ENCODE measurements at regions not wholly inside any gene's neighbourhood (a gene's known extent, or its start where the extent isn't known, plus 50 kb on each side); places are given as distances from the start of the nearest gene placed in this dataset.

DNA sequence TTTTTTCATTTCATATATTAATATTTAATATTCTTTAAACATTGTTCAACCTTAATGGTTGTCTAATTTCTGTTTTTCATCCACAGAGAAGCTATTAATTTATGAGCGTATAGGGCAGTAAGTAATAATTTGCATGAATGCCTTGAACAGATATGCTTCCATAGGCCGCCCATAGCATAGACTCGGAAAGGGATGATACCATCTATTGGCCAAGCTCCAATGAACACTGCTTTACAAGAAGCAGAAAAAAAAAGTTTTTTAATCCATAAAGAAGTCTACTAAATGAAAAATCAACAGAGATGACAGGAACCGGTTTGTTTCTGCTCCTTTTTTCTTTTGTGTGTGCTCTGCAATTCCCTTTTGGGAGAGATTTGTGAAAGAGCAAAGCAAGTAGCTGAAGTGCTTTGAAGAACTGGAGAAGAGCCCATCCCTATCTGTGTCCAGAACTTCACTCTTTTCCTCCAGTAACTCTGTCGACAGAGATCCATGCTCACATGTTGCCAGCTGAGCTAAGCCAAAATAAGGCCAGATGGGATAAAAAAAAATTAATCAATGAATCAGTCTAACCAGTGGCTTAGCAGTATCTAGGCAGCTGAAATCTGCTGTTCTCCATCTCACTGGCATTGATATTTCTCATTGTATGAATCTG, 215.9 kb upstream of the SOX21 start:
- Histone ChIP-seq H3K79me1 (ENCODE audit: low read depth, low read length) (peaks cover 1% of the 10 kb centered on the region), H2BK120ac (ENCODE audit: low read depth, low read length) (no peak overlapping the region), H2AK5ac (ENCODE audit: low read depth, low read length) (no peak overlapping the region), H3K4me1 (ENCODE audit: control insufficient read depth in 2 of 2, insufficient read depth in 1 of 2, low read depth in 1 of 2, low read length in 2 of 2) (no peaks in the 10 kb centered on the region), H3K18ac (ENCODE audit: low read length) (no peak overlapping the region), H3K4me3 (ENCODE audit: low read length in 2 of 2) (no peak overlapping the region), H3K27ac (replicated peaks; ENCODE audit: low read length) (no peak overlapping the region), H3K36me3 (replicated peaks in 1 of 2; ENCODE audit: control insufficient read depth in 2 of 2, insufficient read depth in 2 of 2, low read length in 2 of 2) (peaks cover 0 to under 1% of the 10 kb centered on the region in 2 donors), H3K4me2 (ENCODE audit: insufficient read depth, low read length, poor library complexity, severe bottlenecking) (no peak overlapping the region), H2BK15ac (ENCODE audit: low read length) (no peak overlapping the region), H2BK12ac (ENCODE audit: low read length) (no peak overlapping the region), H2AFZ (ENCODE audit: low read length) (no peak overlapping the region), H3K27me3 (ENCODE audit: control insufficient read depth in 3 of 3, insufficient read depth in 3 of 3, low read depth in 1 of 3, low read length in 3 of 3) (peaks cover 0 to 6% (median 0%) of the 10 kb centered on the region in 3 experiments), H3K4ac (ENCODE audit: low read length) (no peak overlapping the region), H3K9ac (ENCODE audit: low read depth, low read length, poor library complexity) (no peak overlapping the region), H3K23ac (ENCODE audit: low read depth, low read length, poor library complexity) (no peak overlapping the region), H4K91ac (ENCODE audit: low read depth, low read length, poor library complexity) (no peak overlapping the region), H3K9me3 (replicated peaks in 1 of 2; ENCODE audit: control insufficient read depth in 2 of 2, insufficient read depth in 1 of 2, low read depth in 1 of 2, low read length in 2 of 2) (peaks cover 1 to 7% of the 10 kb centered on the region in 2 donors), H3K14ac (ENCODE audit: low read length) (no peak overlapping the region), H2BK5ac (ENCODE audit: low read length) (no peak overlapping the region), H4K8ac (ENCODE audit: low read depth, low read length) (no peak overlapping the region)
- no CpG with 5 or more reads among the region's 5 CpGs for WGBS, 2 donors (ENCODE audit: extremely low coverage in 2 of 2, insufficient read length in 2 of 2, insufficient replicate concordance in 1 of 2)
- DNase-seq (ENCODE audit: low spot score), result no peak

DNA sequence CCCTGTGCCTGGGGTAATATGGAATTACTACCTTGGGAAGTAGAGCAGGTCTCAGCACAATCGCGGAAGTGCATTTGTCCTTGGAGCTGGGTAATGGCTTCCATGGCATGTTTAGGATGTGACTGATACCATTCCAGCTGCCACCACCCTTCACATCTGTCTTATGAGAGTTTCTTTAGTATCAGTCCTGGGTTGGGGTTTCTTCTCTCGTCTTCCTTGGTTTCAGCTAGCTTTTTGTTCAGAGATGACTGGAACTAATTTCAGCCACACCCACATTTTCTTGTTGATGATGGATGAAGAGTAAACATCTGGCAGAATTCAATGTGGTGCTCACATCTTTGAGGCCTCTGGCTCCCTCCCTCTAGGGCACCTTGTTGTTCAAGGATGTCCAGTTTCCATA, 212.9 kb upstream of the SOX21 start:
- no peak overlapping the region for H2BK120ac ChIP-seq (ENCODE audit: low read depth, low read length)
- H3K4me3 ChIP-seq (ENCODE audit: low read length in 2 of 2), result no peak overlapping the region
- no peak overlapping the region for H4K91ac ChIP-seq (ENCODE audit: low read depth, low read length, poor library complexity)
- no peak overlapping the region for H3K23ac ChIP-seq (ENCODE audit: low read depth, low read length, poor library complexity)
- H4K8ac ChIP-seq (ENCODE audit: low read depth, low read length), result no peak overlapping the region
- H2BK15ac ChIP-seq (ENCODE audit: low read length), result no peak overlapping the region
- H3K79me1 ChIP-seq (ENCODE audit: low read depth, low read length), result no peaks in the 10 kb centered on the region
- no peak overlapping the region for H3K9ac ChIP-seq (ENCODE audit: low read depth, low read length, poor library complexity)
- H2AK5ac ChIP-seq (ENCODE audit: low read depth, low read length), result no peak overlapping the region
- no peak overlapping the region for H3K18ac ChIP-seq (ENCODE audit: low read length)
- H3K27ac ChIP-seq (replicated peaks; ENCODE audit: low read length), result no peak overlapping the region
- no peak for DNase-seq (ENCODE audit: low spot score)
- H3K4ac ChIP-seq (ENCODE audit: low read length), result no peak overlapping the region
- no CpG with 5 or more reads among the region's 3 CpGs for WGBS, 2 donors (ENCODE audit: extremely low coverage in 2 of 2, insufficient read length in 2 of 2, insufficient replicate concordance in 1 of 2)
- no peak overlapping the region for H2BK5ac ChIP-seq (ENCODE audit: low read length)
- peaks cover 0 to 3% of the 10 kb centered on the region in 2 donors for H3K9me3 ChIP-seq (replicated peaks in 1 of 2; ENCODE audit: control insufficient read depth in 2 of 2, insufficient read depth in 1 of 2, low read depth in 1 of 2, low read length in 2 of 2)
- H3K27me3 ChIP-seq (ENCODE audit: control insufficient read depth in 3 of 3, insufficient read depth in 3 of 3, low read depth in 1 of 3, low read length in 3 of 3), result peaks cover 0 to 13% (median 0%) of the 10 kb centered on the region in 3 experiments
- H3K36me3 ChIP-seq (replicated peaks in 1 of 2; ENCODE audit: control insufficient read depth in 2 of 2, insufficient read depth in 2 of 2, low read length in 2 of 2), result no peaks in the 10 kb centered on the region
- no peak overlapping the region for H2BK12ac ChIP-seq (ENCODE audit: low read length)
- no peak overlapping the region for H3K4me2 ChIP-seq (ENCODE audit: insufficient read depth, low read length, poor library complexity, severe bottlenecking)
- H3K14ac ChIP-seq (ENCODE audit: low read length), result no peak overlapping the region
- peaks cover 0 to 9% of the 10 kb centered on the region in 2 donors for H3K4me1 ChIP-seq (ENCODE audit: control insufficient read depth in 2 of 2, insufficient read depth in 1 of 2, low read depth in 1 of 2, low read length in 2 of 2)
- no peak overlapping the region for H2AFZ ChIP-seq (ENCODE audit: low read length)

DNA sequence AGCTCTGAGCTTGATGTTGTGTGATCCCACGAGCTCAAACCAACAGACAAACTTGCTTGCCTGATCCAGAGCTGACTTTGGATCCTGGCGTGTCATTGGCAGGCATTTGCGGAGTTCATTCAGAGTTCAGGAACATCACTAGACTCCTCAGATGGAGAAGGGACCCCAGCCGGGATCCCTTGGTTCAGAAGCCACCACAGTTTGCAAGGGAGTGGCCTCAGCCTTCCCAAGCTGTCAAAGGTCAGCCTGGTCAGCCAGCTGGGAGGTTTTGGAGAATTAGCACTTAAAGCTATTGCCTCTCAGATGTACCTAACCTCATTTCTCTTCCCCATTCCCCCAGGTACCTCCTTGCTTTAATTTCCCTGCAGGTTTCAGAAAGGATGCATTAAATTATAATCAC, 208.8 kb upstream of the SOX21 start:
- no peak overlapping the region for H2AK5ac ChIP-seq (ENCODE audit: low read depth, low read length)
- H3K14ac ChIP-seq (ENCODE audit: low read length), result no peak overlapping the region
- no peak overlapping the region for H3K27ac ChIP-seq (replicated peaks; ENCODE audit: low read length)
- H3K9me3 ChIP-seq (replicated peaks in 1 of 2; ENCODE audit: control insufficient read depth in 2 of 2, insufficient read depth in 1 of 2, low read depth in 1 of 2, low read length in 2 of 2), result peaks cover 0 to 3% of the 10 kb centered on the region in 2 donors
- H2BK15ac ChIP-seq (ENCODE audit: low read length), result no peak overlapping the region
- WGBS, 2 donors (ENCODE audit: extremely low coverage in 2 of 2, insufficient read length in 2 of 2, insufficient replicate concordance in 1 of 2), result no CpG with 5 or more reads among the region's 4 CpGs
- no peak overlapping the region for H4K8ac ChIP-seq (ENCODE audit: low read depth, low read length)
- H3K27me3 ChIP-seq (ENCODE audit: control insufficient read depth in 3 of 3, insufficient read depth in 3 of 3, low read depth in 1 of 3, low read length in 3 of 3), result peaks cover 0 to 13% (median 0%) of the 10 kb centered on the region in 3 experiments
- H2BK12ac ChIP-seq (ENCODE audit: low read length), result no peak overlapping the region
- H3K18ac ChIP-seq (ENCODE audit: low read length), result no peak overlapping the region
- no peak overlapping the region for H3K4ac ChIP-seq (ENCODE audit: low read length)
- peaks cover 3 to 12% of the 10 kb centered on the region in 2 donors for H3K4me1 ChIP-seq (ENCODE audit: control insufficient read depth in 2 of 2, insufficient read depth in 1 of 2, low read depth in 1 of 2, low read length in 2 of 2)
- H2BK120ac ChIP-seq (ENCODE audit: low read depth, low read length), result no peak overlapping the region
- H3K23ac ChIP-seq (ENCODE audit: low read depth, low read length, poor library complexity), result no peak overlapping the region
- no peak overlapping the region for H3K4me2 ChIP-seq (ENCODE audit: insufficient read depth, low read length, poor library complexity, severe bottlenecking)
- H4K91ac ChIP-seq (ENCODE audit: low read depth, low read length, poor library complexity), result no peak overlapping the region
- no peak overlapping the region for H3K9ac ChIP-seq (ENCODE audit: low read depth, low read length, poor library complexity)
- H2BK5ac ChIP-seq (ENCODE audit: low read length), result no peak overlapping the region
- H3K36me3 ChIP-seq (replicated peaks in 1 of 2; ENCODE audit: control insufficient read depth in 2 of 2, insufficient read depth in 2 of 2, low read length in 2 of 2), result no peaks in the 10 kb centered on the region
- H2AFZ ChIP-seq (ENCODE audit: low read length), result no peak overlapping the region
- DNase-seq (ENCODE audit: low spot score), result no peak
- H3K4me3 ChIP-seq (ENCODE audit: low read length in 2 of 2), result no peak overlapping the region
- H3K79me1 ChIP-seq (ENCODE audit: low read depth, low read length), result no peaks in the 10 kb centered on the region

DNA sequence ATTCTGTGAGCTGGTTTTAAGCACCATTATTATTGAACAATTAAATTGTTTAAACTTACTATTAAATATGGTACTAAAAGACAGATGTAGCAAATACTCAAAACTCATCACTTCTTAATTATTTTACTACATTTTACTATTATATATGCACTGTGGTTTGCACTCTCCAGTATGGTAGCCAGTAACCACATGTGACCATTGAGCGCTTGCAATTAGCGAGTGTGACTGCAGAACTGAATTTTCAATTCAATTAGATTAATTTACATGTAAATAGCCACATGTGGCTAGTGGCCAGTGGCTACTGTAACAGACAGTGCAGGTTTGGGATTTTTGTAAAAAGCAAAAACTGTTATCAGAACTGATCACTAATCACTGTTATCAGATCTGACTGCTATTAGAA, 208.2 kb upstream of the SOX21 start:
- H3K18ac ChIP-seq (ENCODE audit: low read length), result no peak overlapping the region
- no peak overlapping the region for H3K9ac ChIP-seq (ENCODE audit: low read depth, low read length, poor library complexity)
- H3K4ac ChIP-seq (ENCODE audit: low read length), result no peak overlapping the region
- H2BK15ac ChIP-seq (ENCODE audit: low read length), result no peak overlapping the region
- H2BK12ac ChIP-seq (ENCODE audit: low read length), result no peak overlapping the region
- no peak overlapping the region for H3K27ac ChIP-seq (replicated peaks; ENCODE audit: low read length)
- no peak overlapping the region for H4K91ac ChIP-seq (ENCODE audit: low read depth, low read length, poor library complexity)
- H3K36me3 ChIP-seq (replicated peaks in 1 of 2; ENCODE audit: control insufficient read depth in 2 of 2, insufficient read depth in 2 of 2, low read length in 2 of 2), result no peaks in the 10 kb centered on the region
- H2AK5ac ChIP-seq (ENCODE audit: low read depth, low read length), result no peak overlapping the region
- peaks cover 0 to 3% of the 10 kb centered on the region in 2 donors for H3K9me3 ChIP-seq (replicated peaks in 1 of 2; ENCODE audit: control insufficient read depth in 2 of 2, insufficient read depth in 1 of 2, low read depth in 1 of 2, low read length in 2 of 2)
- no peak overlapping the region for H3K4me2 ChIP-seq (ENCODE audit: insufficient read depth, low read length, poor library complexity, severe bottlenecking)
- H3K79me1 ChIP-seq (ENCODE audit: low read depth, low read length), result no peaks in the 10 kb centered on the region
- DNase-seq (ENCODE audit: low spot score), result no peak
- no peak overlapping the region for H3K14ac ChIP-seq (ENCODE audit: low read length)
- WGBS, 2 donors (ENCODE audit: extremely low coverage in 2 of 2, insufficient read length in 2 of 2, insufficient replicate concordance in 1 of 2), result no CpG with 5 or more reads among the region's 2 CpGs
- H2AFZ ChIP-seq (ENCODE audit: low read length), result no peak overlapping the region
- H3K4me1 ChIP-seq (ENCODE audit: control insufficient read depth in 2 of 2, insufficient read depth in 1 of 2, low read depth in 1 of 2, low read length in 2 of 2), result peaks cover 3 to 12% of the 10 kb centered on the region in 2 donors
- H2BK120ac ChIP-seq (ENCODE audit: low read depth, low read length), result no peak overlapping the region
- H2BK5ac ChIP-seq (ENCODE audit: low read length), result no peak overlapping the region
- H4K8ac ChIP-seq (ENCODE audit: low read depth, low read length), result no peak overlapping the region
- H3K23ac ChIP-seq (ENCODE audit: low read depth, low read length, poor library complexity), result no peak overlapping the region
- H3K4me3 ChIP-seq (ENCODE audit: low read length in 2 of 2), result no peak overlapping the region
- H3K27me3 ChIP-seq (ENCODE audit: control insufficient read depth in 3 of 3, insufficient read depth in 3 of 3, low read depth in 1 of 3, low read length in 3 of 3), result peaks cover 0 to 13% (median 0%) of the 10 kb centered on the region in 3 experiments

Data from neuronal stem cell (in vitro differentiated cells).